GM12875 (cell line): ENCODE measurements at regions not wholly inside any gene's neighbourhood (a gene's known extent, or its start where the extent isn't known, plus 50 kb on each side); places are given as distances from the start of the nearest gene placed in this dataset.
"Not testable (repeated sequence)": the region's sequence is repeated elsewhere in the genome, so short reads cannot be mapped to it uniquely, and the experiment has no call there.

Experiments
- H3K4me3 ChIP-seq: one replicate; pipeline ENCODE4 v1.5.1; 2011; ENCODE audit warnings: low read depth, low read length, control low read depth

- not testable (repeated sequence) for H3K4me3 ChIP-seq
Measured at GRCh38 chr6:57708061-57708460, 390.6 kb downstream of the PRIM2 start.

GRCh38 chr6:57722546-57722945 is 405.1 kb downstream of the PRIM2 start:
- not testable (repeated sequence) for H3K4me3 ChIP-seq

GRCh38 chr6:57723815-57724401 is 406.5 kb downstream of the PRIM2 start:
- H3K4me3 ChIP-seq = not testable (repeated sequence)

GRCh38 chr6:57729407-57729806 is 412.0 kb downstream of the PRIM2 start:
- H3K4me3 ChIP-seq = not testable (repeated sequence)

- not testable (repeated sequence) for H3K4me3 ChIP-seq
Measured at GRCh38 chr6:57730726-57731125, 413.3 kb downstream of the PRIM2 start.

GRCh38 chr6:57747716-57748115 is 430.3 kb downstream of the PRIM2 start:
- H3K4me3 ChIP-seq = not testable (repeated sequence)

- not testable (repeated sequence) for H3K4me3 ChIP-seq
Measured at GRCh38 chr6:57759850-57760249, 442.4 kb downstream of the PRIM2 start.

GRCh38 chr6:57792720-57793397 is 475.4 kb downstream of the PRIM2 start:
- not testable (repeated sequence) for H3K4me3 ChIP-seq

GRCh38 chr6:57793398-57793762 is 475.9 kb downstream of the PRIM2 start:
- H3K4me3 ChIP-seq = not testable (repeated sequence)

- H3K4me3 ChIP-seq = not testable (repeated sequence)
Measured at GRCh38 chr6:57799703-57800479, 482.5 kb downstream of the PRIM2 start.

GRCh38 chr6:57808581-57808980 is 491.2 kb downstream of the PRIM2 start:
- not testable (repeated sequence) for H3K4me3 ChIP-seq

GRCh38 chr6:57809454-57809853 is 492.0 kb downstream of the PRIM2 start:
- not testable (repeated sequence) for H3K4me3 ChIP-seq

- not testable (repeated sequence) for H3K4me3 ChIP-seq
Measured at GRCh38 chr6:57813271-57814075, 496.0 kb downstream of the PRIM2 start.

GRCh38 chr6:57815826-57816225 is 498.4 kb downstream of the PRIM2 start:
- not testable (repeated sequence) for H3K4me3 ChIP-seq

GRCh38 chr6:57821325-57821724 is 503.9 kb downstream of the PRIM2 start:
- not testable (repeated sequence) for H3K4me3 ChIP-seq

GRCh38 chr6:57822448-57822847 is 505.0 kb downstream of the PRIM2 start:
- not testable (repeated sequence) for H3K4me3 ChIP-seq
